IMR-90 (cell line): ENCODE measurements at regions not wholly inside any gene's neighbourhood (a gene's known extent, or its start where the extent isn't known, plus 50 kb on each side); places are given as distances from the start of the nearest gene placed in this dataset.

Experiments
- ATAC-seq: fragments of 200-7000 bp; cut with Tn5 transposase; 2 replicates; pipeline ENCODE4 v1.9.1; 2020; ENCODE audit warnings: low read depth, mild to moderate bottlenecking, moderate library complexity
- BruUV-seq: library from RNA; stranded (reverse); fragments of 400-500 nt; replicated peaks from 2 replicates; lab custom pipeline; 2021; lab: Mats Ljungman, UMichigan
- CTCF ChIA-PET: fragments of 300-600 bp; formaldehyde crosslinking; extraction: SDS; loops from one replicate; lab custom pipeline; 2021; ENCODE audit warnings: antibody characterized with exemption; lab: Yijun Ruan, JAX
- POLR2A ChIA-PET: fragments of 300-600 bp; sonication (Branson Sonifier 250); formaldehyde crosslinking; loops from one replicate; lab custom pipeline; 2022; ENCODE audit warnings: antibody characterized with exemption; ENCODE audit not compliant: unreplicated experiment; lab: Charles Lee
- DNase-seq: peaks from one replicate; pipeline ENCODE4 v3.0.0; 2013
- H2AFZ ChIP-seq: replicated peaks from 2 replicates; pipeline ENCODE3; 2013; ENCODE audit warnings: low read length, mild to moderate bottlenecking; ENCODE audit not compliant: poor library complexity
- H2AK5ac ChIP-seq: 2 replicates; pipeline ENCODE4 v1.6.1; 2013; ENCODE audit warnings: low read depth, low read length, inconsistent platforms
- H2AK9ac ChIP-seq: replicated peaks from 2 replicates; pipeline ENCODE3; 2013; ENCODE audit warnings: mild to moderate bottlenecking, low read depth, low read length, moderate library complexity; ENCODE audit not compliant: poor library complexity
- H2BK120ac ChIP-seq: 2 replicates; pipeline ENCODE4 v1.6.1; 2013; ENCODE audit warnings: low read depth, low read length, inconsistent platforms
- H2BK15ac ChIP-seq: 3 replicates; pipeline ENCODE4 v1.6.1; 2013; ENCODE audit warnings: low read depth, low read length, inconsistent platforms
- H2BK20ac ChIP-seq: 2 replicates; pipeline ENCODE4 v1.6.1; 2013; ENCODE audit warnings: low read depth, mild to moderate bottlenecking, inconsistent platforms, low read length, moderate library complexity
- H2BK5ac ChIP-seq: 2 replicates; pipeline ENCODE4 v1.6.1; 2013; ENCODE audit warnings: mild to moderate bottlenecking, low read depth, low read length, inconsistent platforms; ENCODE audit not compliant: poor library complexity, severe bottlenecking
- H3K14ac ChIP-seq: replicated peaks from 2 replicates; pipeline ENCODE4 v1.6.1; 2013; ENCODE audit warnings: low read depth, low read length, inconsistent platforms
- H3K18ac ChIP-seq: 2 replicates; pipeline ENCODE4 v1.6.1; 2013; ENCODE audit warnings: low read depth, low read length, control low read depth
- H3K23ac ChIP-seq: 2 replicates; pipeline ENCODE4 v1.6.1; 2013; ENCODE audit warnings: low read depth, low read length, inconsistent platforms
- H3K27ac ChIP-seq: 2 replicates; pipeline ENCODE4 v1.5.1; 2013; ENCODE audit warnings: mild to moderate bottlenecking, control low read depth, low read length; ENCODE audit not compliant: insufficient read depth
- H3K27me3 ChIP-seq: 2 replicates; pipeline ENCODE4 v1.6.1; 2013; ENCODE audit warnings: low read length; ENCODE audit not compliant: control insufficient read depth, insufficient read depth
- H3K36me3 ChIP-seq: 2 replicates; pipeline ENCODE4 v1.6.1; 2013; ENCODE audit warnings: low read length, mixed read lengths; ENCODE audit not compliant: control insufficient read depth, insufficient read depth
- H3K4ac ChIP-seq: 2 replicates; pipeline ENCODE4 v1.6.1; 2013; ENCODE audit warnings: low read depth, low read length, inconsistent platforms
- H3K4me1 ChIP-seq: 2 replicates; pipeline ENCODE4 v1.6.1; 2013; ENCODE audit warnings: low read length, mixed read lengths; ENCODE audit not compliant: control insufficient read depth, insufficient read depth
- H3K4me2 ChIP-seq: 2 replicates; pipeline ENCODE4 v1.6.1; 2013; ENCODE audit warnings: low read depth, mild to moderate bottlenecking, control low read depth, low read length, moderate library complexity
- H3K4me3 ChIP-seq: 2 replicates; pipeline ENCODE4 v1.5.1; 2013; ENCODE audit warnings: low read depth, mild to moderate bottlenecking, control low read depth, low read length, moderate library complexity; ENCODE audit not compliant: insufficient read depth
- H3K56ac ChIP-seq: 2 replicates; pipeline ENCODE4 v1.6.1; 2013; ENCODE audit warnings: low read length, inconsistent platforms; ENCODE audit not compliant: insufficient read depth; ENCODE audit errors: extremely low read depth
- H3K79me1 ChIP-seq, 2 experiments: 2 replicates each; pipeline ENCODE4 v1.6.1; 2013; ENCODE audit warnings: low read length in 2 of 2, inconsistent platforms in 1 of 2, low read depth in 1 of 2
- H3K9ac ChIP-seq: 2 replicates; pipeline ENCODE4 v1.6.1; 2013; ENCODE audit warnings: low read depth, low read length, control low read depth
- H3K9me1 ChIP-seq: 2 replicates; pipeline ENCODE4 v1.6.1; 2013; ENCODE audit warnings: low read length, inconsistent platforms; ENCODE audit not compliant: insufficient read depth
- H3K9me3 ChIP-seq: 2 replicates; pipeline ENCODE4 v1.6.1; 2013; ENCODE audit warnings: low read length; ENCODE audit not compliant: control insufficient read depth, insufficient read depth
- H4K20me1 ChIP-seq: 2 replicates; pipeline ENCODE4 v1.6.1; 2013; ENCODE audit warnings: low read length, inconsistent platforms; ENCODE audit not compliant: insufficient read depth
- H4K5ac ChIP-seq: 2 replicates; pipeline ENCODE4 v1.6.1; 2013; ENCODE audit warnings: mild to moderate bottlenecking, low read depth, low read length, control low read depth
- H4K8ac ChIP-seq, 2 experiments: 2 replicates each; pipeline ENCODE4 v1.6.1; 2013; ENCODE audit warnings: low read depth in 2 of 2, low read length in 2 of 2, control low read depth in 1 of 2, inconsistent platforms in 1 of 2
- H4K91ac ChIP-seq: 2 replicates; pipeline ENCODE4 v1.6.1; 2013; ENCODE audit warnings: low read depth, low read length, inconsistent platforms; ENCODE audit not compliant: insufficient read depth
- CEBPB ChIP-seq: IDR thresholded peaks from 2 replicates; pipeline ENCODE4 v1.6.1; 2012; ENCODE audit warnings: low read depth, low read length, improper control_type of control experiment
- MAFK ChIP-seq: IDR thresholded peaks from 2 replicates; pipeline ENCODE4 v1.6.1; 2012; ENCODE audit warnings: low read depth, low read length, improper control_type of control experiment
- WGBS, 2 experiments: methylation state at CpG; one replicate each; pipeline versions ENCODE4 v1.1.5 to v1.1.7; 2013; ENCODE audit warnings: missing lambda C conversion rate in 2 of 2; ENCODE audit not compliant: insufficient read length in 1 of 2; ENCODE audit errors: extremely low coverage in 2 of 2; 5-methylcytosine and 5-hydroxymethylcytosine counted together
- dilution Hi-C: fragments of 300-500 bp; cut with HindIII; formaldehyde crosslinking; loops from one replicate; pipeline ENCODE4 v1.14.3; 2018; ENCODE audit warnings: low sequenced_read_pairs; ENCODE audit not compliant: unreplicated experiment
- in situ Hi-C: fragments of 300-500 bp; cut with MboI; formaldehyde crosslinking; loops from 3 replicates; pipeline ENCODE4 v1.14.3; 2019; ENCODE audit warnings: low sequenced_read_pairs, inconsistent platforms, mixed read lengths
- intact Hi-C: fragments of 100-400 bp; cut with micrococcal nuclease; formaldehyde crosslinking; loops from 2 replicates; pipeline ENCODE4 v1.10.0; 2022

GRCh38 chr4:28690890-28691289 lies 1830.2 kb downstream of the STIM2 start:
- Histone ChIP-seq H3K4me2 (no peak overlapping the region), H4K91ac (no peak overlapping the region), H2AFZ (no peak overlapping the region), H3K4me1 (no peaks in the 10 kb centered on the region), H3K14ac (no peak overlapping the region), H3K18ac (no peak overlapping the region), H3K36me3 (no peaks in the 10 kb centered on the region), H3K27me3 (no peaks in the 10 kb centered on the region), H3K79me1 (no peaks in the 10 kb centered on the region), H3K9ac (no peak overlapping the region), H3K9me1 (no peaks in the 10 kb centered on the region), H4K5ac (no peak overlapping the region), H2BK120ac (no peak overlapping the region), H2AK5ac (no peak overlapping the region), H2AK9ac (no peak overlapping the region), H3K23ac (no peak overlapping the region), H4K20me1 (no peaks in the 10 kb centered on the region), H2BK5ac (no peak overlapping the region), H3K4me3 (no peak overlapping the region), H2BK15ac (no peak overlapping the region), H3K4ac (no peak overlapping the region), H2BK20ac (no peak overlapping the region), H4K8ac (no peak overlapping the region), H3K9me3 (no peaks in the 10 kb centered on the region), H3K27ac (no peak overlapping the region), H3K56ac (no peak overlapping the region)
- ChIA-PET CTCF (no interaction called here), POLR2A (interaction anchor here (0.6 kb wide), 1 partner anchor 29 kb away, joined by 3 read pairs; no protein-coding TSS in a partner anchor)
- intact Hi-C loops = no loop called here
- WGBS, 2 experiments = no CpG with 5 or more reads among the region's 1 CpG
- dilution Hi-C loops = no loop called here
- in situ Hi-C loops = no loop called here
- DNase-seq (no peak), ATAC-seq (no peak)
- BruUV-seq = no TSS peak
- TF ChIP-seq MAFK (peak; percentile 73), CEBPB (no peak)
